Mesendoderm (in vitro differentiated cells): ENCODE measurements at regions not wholly inside any gene's neighbourhood (a gene's known extent, or its start where the extent isn't known, plus 50 kb on each side); places are given as distances from the start of the nearest gene placed in this dataset.

Experiments used
- DNase-seq: peaks from one replicate; pipeline ENCODE4 v3.0.0; 2013
- H2AK5ac ChIP-seq: 2 replicates; pipeline ENCODE4 v1.6.1; 2013; ENCODE audit warnings: low read length, inconsistent platforms
- H2BK120ac ChIP-seq: 2 replicates; pipeline ENCODE4 v1.6.1; 2013; ENCODE audit warnings: low read depth, mild to moderate bottlenecking, low read length, moderate library complexity, mixed read lengths
- H2BK15ac ChIP-seq: replicated peaks from 2 replicates; pipeline ENCODE4 v1.6.1; 2013; ENCODE audit warnings: low read depth, mild to moderate bottlenecking, moderate library complexity
- H2BK5ac ChIP-seq: 2 replicates; pipeline ENCODE4 v1.6.1; 2013; ENCODE audit warnings: low read length, inconsistent platforms
- H3K18ac ChIP-seq: 2 replicates; pipeline ENCODE4 v1.6.1; 2013; ENCODE audit warnings: mild to moderate bottlenecking, low read length, mixed read lengths
- H3K23ac ChIP-seq: one replicate; pipeline ENCODE4 v1.6.1; 2013; ENCODE audit warnings: low read length
- H3K27ac ChIP-seq: 2 replicates; pipeline ENCODE4 v1.5.1; 2013; ENCODE audit warnings: low read depth, mild to moderate bottlenecking, inconsistent platforms, low read length, moderate library complexity
- H3K27me3 ChIP-seq: 2 replicates; pipeline ENCODE4 v1.6.1; 2013; ENCODE audit warnings: low read length, control low read depth, mild to moderate bottlenecking, inconsistent platforms; ENCODE audit not compliant: insufficient read depth, poor library complexity
- H3K36me3 ChIP-seq: 2 replicates; pipeline ENCODE4 v1.6.1; 2013; ENCODE audit warnings: low read length, inconsistent platforms; ENCODE audit not compliant: control insufficient read depth, insufficient read depth
- H3K4ac ChIP-seq: one replicate; pipeline ENCODE4 v1.6.1; 2013; ENCODE audit warnings: low read depth, mild to moderate bottlenecking, low read length, moderate library complexity
- H3K4me1 ChIP-seq: 2 replicates; pipeline ENCODE4 v1.6.1; 2013; ENCODE audit warnings: low read depth, low read length, inconsistent platforms; ENCODE audit not compliant: control insufficient read depth
- H3K4me2 ChIP-seq: 2 replicates; pipeline ENCODE4 v1.6.1; 2013; ENCODE audit warnings: low read length
- H3K4me3 ChIP-seq: 2 replicates; pipeline ENCODE4 v1.5.1; 2013; ENCODE audit warnings: mild to moderate bottlenecking, low read length
- H3K56ac ChIP-seq: one replicate; pipeline ENCODE4 v1.6.1; 2013; ENCODE audit warnings: low read length
- H3K79me1 ChIP-seq: 2 replicates; pipeline ENCODE4 v1.6.1; 2013; ENCODE audit warnings: low read length, inconsistent platforms
- H3K79me2 ChIP-seq: 2 replicates; pipeline ENCODE4 v1.6.1; 2013; ENCODE audit warnings: mild to moderate bottlenecking, low read length; ENCODE audit not compliant: control insufficient read depth, insufficient read depth
- H3K9ac ChIP-seq: 2 replicates; pipeline ENCODE4 v1.6.1; 2013; ENCODE audit warnings: low read length, inconsistent platforms
- H4K5ac ChIP-seq: one replicate; pipeline ENCODE4 v1.6.1; 2013; ENCODE audit warnings: low read length
- H4K8ac ChIP-seq: one replicate; pipeline ENCODE4 v1.6.1; 2013; ENCODE audit warnings: low read depth, mild to moderate bottlenecking, control low read depth, low read length, moderate library complexity
- WGBS: extraction: QIAGEN DNeasy Blood & Tissue Kit; methylation state at CpG from one replicate; pipeline ENCODE4 v1.1.7; 2013; ENCODE audit warnings: low lambda C conversion rate, missing lambda C conversion rate; ENCODE audit not compliant: insufficient coverage; ENCODE audit errors: extremely low coverage; 5-methylcytosine and 5-hydroxymethylcytosine counted together

DNA sequence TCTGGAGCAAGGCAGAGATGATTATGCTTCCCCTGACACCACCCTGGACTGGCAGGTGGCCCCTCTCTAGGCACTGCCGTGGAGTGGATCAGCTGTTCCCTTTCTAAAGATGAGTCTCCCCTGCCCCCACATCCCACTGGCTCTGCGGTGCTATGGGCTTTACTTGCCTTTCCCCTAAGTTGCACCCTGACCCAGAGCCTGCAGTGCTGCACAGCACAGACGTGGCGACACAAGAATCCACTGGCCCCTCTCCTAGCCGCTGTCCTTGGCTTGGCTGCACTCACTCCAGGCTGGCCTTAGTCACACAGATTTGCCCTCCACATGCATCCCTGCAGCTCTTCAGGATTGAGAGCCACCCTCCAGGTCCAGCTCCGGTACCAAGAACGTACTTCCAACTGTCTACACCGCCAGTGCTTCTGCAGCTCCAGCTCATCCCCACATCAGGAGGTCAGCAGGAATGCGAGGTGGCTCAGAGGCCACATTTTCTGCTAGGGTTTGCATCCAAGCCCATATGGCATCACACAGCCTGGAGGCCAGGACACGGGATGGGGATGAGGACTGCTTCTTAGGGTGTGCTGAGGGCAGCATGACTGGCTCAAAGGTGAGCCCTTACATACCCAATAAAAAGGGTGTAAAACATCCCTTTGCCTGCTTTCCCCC lies 82.4 kb upstream of the RASGRF1 start:
- Histone ChIP-seq H2BK5ac (no peak overlapping the region), H2BK15ac (no peak overlapping the region), H3K27ac (no peak overlapping the region), H3K27me3 (no peaks in the 10 kb centered on the region), H3K23ac (no peak overlapping the region), H3K36me3 (no peaks in the 10 kb centered on the region), H3K4me3 (no peak overlapping the region), H3K79me2 (no peaks in the 10 kb centered on the region), H3K79me1 (no peaks in the 10 kb centered on the region), H3K4me1 (peaks cover 14% of the 10 kb centered on the region), H3K9ac (no peak overlapping the region), H2AK5ac (no peak overlapping the region), H4K8ac (no peak overlapping the region), H2BK120ac (no peak overlapping the region), H3K56ac (no peak overlapping the region), H4K5ac (no peak overlapping the region), H3K4me2 (no peak overlapping the region), H3K18ac (no peak overlapping the region), H3K4ac (no peak overlapping the region)
- no peak for DNase-seq
- no CpG with 5 or more reads among the region's 10 CpGs for WGBS

DNA sequence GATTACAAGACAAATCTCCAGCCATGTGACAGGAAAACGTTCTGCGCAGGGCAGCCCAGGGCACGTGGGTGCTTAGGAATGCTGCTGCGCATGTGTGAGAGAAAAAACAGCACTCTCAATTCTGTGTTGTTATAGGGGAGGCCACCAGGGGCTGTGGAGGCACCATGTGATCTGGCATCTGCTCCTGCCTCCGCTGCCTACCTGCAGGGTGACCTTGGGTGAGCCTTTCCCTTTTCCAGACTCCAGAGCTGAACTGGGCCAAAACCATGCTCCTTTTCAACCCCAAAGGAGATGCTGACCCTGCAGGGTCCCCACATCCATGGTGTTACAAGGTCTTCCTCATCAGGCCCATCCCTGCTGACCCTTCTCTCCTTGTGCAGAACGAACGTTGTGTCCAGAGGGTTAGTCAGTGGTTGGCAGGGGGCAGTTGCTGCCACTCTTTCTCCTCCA lies 81.5 kb upstream of the RASGRF1 start:
- Histone ChIP-seq H3K27ac (no peak overlapping the region), H3K27me3 (no peaks in the 10 kb centered on the region), H2BK120ac (no peak overlapping the region), H4K5ac (no peak overlapping the region), H3K18ac (no peak overlapping the region), H3K79me1 (no peaks in the 10 kb centered on the region), H2BK15ac (no peak overlapping the region), H3K4me2 (no peak overlapping the region), H3K23ac (no peak overlapping the region), H3K9ac (no peak overlapping the region), H4K8ac (no peak overlapping the region), H3K4ac (no peak overlapping the region), H3K56ac (peak overlapping the region; percentile 11), H3K79me2 (no peaks in the 10 kb centered on the region), H2BK5ac (peak overlapping the region; percentile 54), H3K36me3 (no peaks in the 10 kb centered on the region), H3K4me1 (peaks cover 14% of the 10 kb centered on the region), H3K4me3 (no peak overlapping the region), H2AK5ac (peak overlapping the region; percentile 45)
- peak; percentile 81 for DNase-seq
- no CpG with 5 or more reads among the region's 7 CpGs for WGBS

DNA sequence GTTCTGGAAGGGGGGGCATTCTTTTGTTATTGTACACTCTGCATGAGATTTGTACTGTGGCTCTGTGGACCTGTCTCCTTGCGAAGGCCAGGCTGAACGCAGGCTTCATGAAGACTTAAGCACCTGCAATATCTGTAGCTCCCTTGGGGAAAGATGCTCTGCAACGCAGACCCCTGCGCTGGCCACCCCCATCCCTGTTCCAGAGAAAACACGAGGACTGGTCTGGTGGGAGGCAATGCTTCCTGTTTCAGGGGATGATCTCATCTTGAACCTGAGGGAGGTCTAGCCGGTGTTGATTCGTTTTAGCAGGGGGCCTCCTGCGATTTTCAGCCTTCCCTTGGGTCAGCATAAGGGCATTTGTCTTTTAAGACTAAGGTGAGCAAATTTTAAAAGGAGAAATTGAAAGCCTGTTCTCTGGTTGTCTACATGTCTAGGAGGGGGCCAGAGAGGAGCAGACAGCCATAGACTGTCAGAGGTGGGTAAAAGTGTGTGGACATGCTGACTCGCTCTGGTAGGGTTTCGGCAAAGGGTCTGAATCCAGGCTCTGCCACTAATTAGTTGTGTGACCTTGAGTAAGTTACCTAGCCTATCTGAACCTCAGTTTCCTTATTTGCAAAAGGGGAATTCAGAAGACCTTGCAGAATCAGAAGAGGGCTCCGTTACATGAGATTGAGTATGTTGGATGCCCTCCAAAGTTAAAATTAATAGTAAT lies 80.9 kb upstream of the RASGRF1 start:
- H3K18ac ChIP-seq = no peak overlapping the region
- peaks cover 14% of the 10 kb centered on the region for H3K4me1 ChIP-seq
- no CpG with 5 or more reads among the region's 11 CpGs for WGBS
- no peak overlapping the region for H2BK5ac ChIP-seq
- H3K27me3 ChIP-seq = no peaks in the 10 kb centered on the region
- no peak overlapping the region for H2BK15ac ChIP-seq
- H3K4me3 ChIP-seq = no peak overlapping the region
- H2AK5ac ChIP-seq = no peak overlapping the region
- no peaks in the 10 kb centered on the region for H3K79me1 ChIP-seq
- H3K4ac ChIP-seq = no peak overlapping the region
- no peak overlapping the region for H2BK120ac ChIP-seq
- no peak overlapping the region for H3K4me2 ChIP-seq
- no peaks in the 10 kb centered on the region for H3K79me2 ChIP-seq
- H3K9ac ChIP-seq = no peak overlapping the region
- no peak overlapping the region for H3K27ac ChIP-seq
- H4K8ac ChIP-seq = no peak overlapping the region
- no peak overlapping the region for H4K5ac ChIP-seq
- H3K36me3 ChIP-seq = no peaks in the 10 kb centered on the region
- no peak overlapping the region for H3K56ac ChIP-seq
- peak; percentile 83 for DNase-seq
- H3K23ac ChIP-seq = no peak overlapping the region

DNA sequence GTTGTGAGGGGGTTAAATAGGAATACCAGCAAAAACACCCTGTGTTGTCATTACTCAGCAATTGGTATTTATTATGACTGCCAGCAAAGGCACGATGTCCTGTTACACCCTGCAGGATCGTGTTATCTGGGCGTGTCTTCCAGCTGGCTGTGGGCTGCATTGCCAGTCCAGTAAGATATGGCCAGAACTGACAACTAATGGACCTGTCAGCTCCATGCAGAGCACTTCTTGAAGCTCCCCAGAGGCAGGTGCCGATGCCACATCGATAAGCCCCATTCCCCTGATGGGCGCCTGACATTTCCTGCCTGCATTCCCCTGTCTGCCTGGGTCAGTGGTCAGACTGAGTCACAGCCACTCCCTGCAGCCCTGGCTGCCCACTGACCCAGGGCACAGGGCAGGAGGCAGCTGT lies 79.7 kb upstream of the RASGRF1 start:
- Histone ChIP-seq H3K4ac (no peak overlapping the region), H3K18ac (no peak overlapping the region), H2BK120ac (no peak overlapping the region), H3K27me3 (no peaks in the 10 kb centered on the region), H3K4me2 (no peak overlapping the region), H3K9ac (no peak overlapping the region), H3K4me1 (peaks cover 14% of the 10 kb centered on the region), H2BK15ac (no peak overlapping the region), H3K79me2 (no peaks in the 10 kb centered on the region), H3K79me1 (no peaks in the 10 kb centered on the region), H3K36me3 (no peaks in the 10 kb centered on the region), H3K27ac (no peak overlapping the region), H4K8ac (no peak overlapping the region), H3K56ac (no peak overlapping the region), H2BK5ac (no peak overlapping the region), H4K5ac (no peak overlapping the region), H2AK5ac (no peak overlapping the region), H3K23ac (no peak overlapping the region), H3K4me3 (no peak overlapping the region)
- DNase-seq = no peak
- no CpG with 5 or more reads among the region's 6 CpGs for WGBS

DNA sequence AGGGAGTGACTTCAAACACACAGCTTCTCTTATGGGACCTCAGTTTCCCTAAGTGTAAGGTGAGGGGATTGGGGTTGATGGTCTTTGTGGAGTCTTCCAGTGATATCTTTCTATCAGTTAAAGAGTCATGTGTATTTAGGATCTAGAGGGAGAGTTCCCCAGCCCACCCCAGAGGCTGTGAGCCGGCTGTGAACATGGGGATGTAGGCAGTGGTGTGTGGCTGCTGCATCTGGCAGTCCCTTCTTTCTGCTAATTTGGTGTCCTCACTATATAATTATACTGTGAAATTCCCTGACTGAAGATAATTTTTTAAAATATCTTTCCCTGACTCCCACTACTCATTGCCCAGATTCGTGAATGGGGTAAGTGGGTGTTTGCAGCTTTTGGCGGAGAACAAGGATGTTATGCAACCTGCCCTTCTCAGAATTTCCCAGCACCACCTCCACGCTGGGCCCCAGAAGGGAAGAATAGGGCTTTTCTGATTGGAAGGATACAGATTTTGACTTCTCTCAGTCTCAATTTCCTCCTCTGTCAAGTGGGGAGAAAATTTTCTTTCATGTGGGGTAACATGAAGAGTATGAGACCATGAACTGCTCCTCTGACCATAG lies 79.0 kb upstream of the RASGRF1 start:
- no peak overlapping the region for H2BK120ac ChIP-seq
- no peak overlapping the region for H3K23ac ChIP-seq
- whole genome bisulfite sequencing = no CpG with 5 or more reads among the region's 4 CpGs
- no peak overlapping the region for H2BK15ac ChIP-seq
- no peaks in the 10 kb centered on the region for H3K79me1 ChIP-seq
- H3K4me3 ChIP-seq = no peak overlapping the region
- peak overlapping the region; percentile 38 for H3K56ac ChIP-seq
- H3K27me3 ChIP-seq = no peaks in the 10 kb centered on the region
- no peak overlapping the region for H3K4me2 ChIP-seq
- no peak for DNase-seq
- no peak overlapping the region for H3K27ac ChIP-seq
- H2AK5ac ChIP-seq = no peak overlapping the region
- H3K4ac ChIP-seq = no peak overlapping the region
- H3K36me3 ChIP-seq = no peaks in the 10 kb centered on the region
- no peak overlapping the region for H2BK5ac ChIP-seq
- no peak overlapping the region for H3K18ac ChIP-seq
- no peak overlapping the region for H4K8ac ChIP-seq
- peaks cover 14% of the 10 kb centered on the region for H3K4me1 ChIP-seq
- H4K5ac ChIP-seq = no peak overlapping the region
- H3K79me2 ChIP-seq = no peaks in the 10 kb centered on the region
- H3K9ac ChIP-seq = no peak overlapping the region
